ENCODE measurements at regions not wholly inside any gene's neighbourhood (a gene's known extent, or its start where the extent isn't known, plus 50 kb on each side); places are given as distances from the start of the nearest gene placed in this dataset.

- no peak for DNase-seq (ENCODE audit: low read depth in 1 of 2, low spot score in 2 of 2)
- H2BK120ac ChIP-seq (replicated peaks; ENCODE audit: low read depth, low read length) = no peak overlapping the region
- H4K91ac ChIP-seq (replicated peaks; ENCODE audit: insufficient read length, low read length) = no peak overlapping the region
- H3K79me1 ChIP-seq (ENCODE audit: low read depth, low read length) = no peaks in the 10 kb centered on the region
- no peaks in the 10 kb centered on the region for H3K36me3 ChIP-seq (ENCODE audit: control insufficient read depth in 2 of 4, insufficient read depth in 4 of 4, low read length in 3 of 4)
- no peaks in the 10 kb centered on the region for H3K79me2 ChIP-seq (ENCODE audit: control insufficient read depth in 1 of 2, insufficient read depth in 2 of 2, low read length in 2 of 2)
- no peak overlapping the region; a peak in 1 of 7 replicates for H3K9ac ChIP-seq (replicated peaks in 1 of 4; ENCODE audit: extremely low read depth in 1 of 4, low read depth in 3 of 4, low read length in 3 of 4)
- no peak overlapping the region for H2AK5ac ChIP-seq (ENCODE audit: low read depth, low read length)
- peak overlapping the region; percentile 10; the same call in 1 of the 2 replicates for H2BK15ac ChIP-seq (ENCODE audit: low read length)
- ChIA-PET CTCF (ENCODE audit: partially characterized antibody) (interaction anchor here (0.6 to 3.6 kb wide), 27 partner anchors 8 to 1011 kb away, joined by 3 to 32 read pairs (median 3); partner anchors contain the start of gene IGFBP5), POLR2A (ENCODE audit: partially characterized antibody) (interaction anchor here (1.6 to 2.5 kb wide), 2 partner anchors 8 to 266 kb away, joined by 3 to 12 read pairs; no protein-coding TSS in a partner anchor)
- H2BK12ac ChIP-seq (ENCODE audit: low read depth, low read length) = no peak overlapping the region
- H3K23me2 ChIP-seq (ENCODE audit: low read depth, low read length) = no peaks in the 10 kb centered on the region
- H3K14ac ChIP-seq (ENCODE audit: insufficient read length) = no peak overlapping the region
- no peak overlapping the region for H3K23ac ChIP-seq (ENCODE audit: insufficient read length)
- no peak overlapping the region for H3K18ac ChIP-seq (ENCODE audit: extremely low read depth, low read length)
- no peaks in the 10 kb centered on the region for H3K9me3 ChIP-seq (ENCODE audit: insufficient read depth in 2 of 2, low read depth in 1 of 2, low read length in 1 of 2)
- H3K27ac ChIP-seq (ENCODE audit: low read depth, low read length) = no peak overlapping the region
- H4K8ac ChIP-seq (ENCODE audit: extremely low read depth, insufficient read depth, low read length) = no peak overlapping the region; the same call in 1 of the 2 replicates
- H4K20me1 ChIP-seq (replicated peaks in 1 of 2; ENCODE audit: control insufficient read depth in 1 of 2, insufficient read depth in 2 of 2, low read length in 2 of 2) = no peaks in the 10 kb centered on the region
- FAIRE-seq = no peak
- no peaks in the 10 kb centered on the region for H3K27me3 ChIP-seq (replicated peaks in 1 of 4; ENCODE audit: control insufficient read depth in 3 of 4, extremely low read depth in 1 of 4, insufficient read depth in 3 of 4, low read length in 3 of 4)
- H3K4ac ChIP-seq (replicated peaks; ENCODE audit: insufficient read length, low read depth, low read length) = no peak overlapping the region
- H2BK20ac ChIP-seq (ENCODE audit: low read length) = no peak overlapping the region
- no peak overlapping the region for H3K56ac ChIP-seq (replicated peaks; ENCODE audit: insufficient read length, low read depth, low read length)
- H3K4me3 ChIP-seq (ENCODE audit: extremely low read depth in 1 of 4, insufficient read depth in 2 of 4, low read depth in 3 of 4, low read length in 4 of 4) = no peak overlapping the region
- no peak overlapping the region for H2BK5ac ChIP-seq (ENCODE audit: low read depth, low read length)
- peaks cover 0 to 3% (median 1%) of the 10 kb centered on the region in 4 experiments; a peak in 4 of 7 replicates for H3K4me1 ChIP-seq (replicated peaks in 1 of 4; ENCODE audit: control insufficient read depth in 3 of 4, insufficient read depth in 4 of 4, low read length in 3 of 4)
- WGBS, 2 experiments (ENCODE audit: extremely low coverage in 1 of 2, insufficient coverage in 1 of 2, insufficient read length in 1 of 2, insufficient replicate concordance in 2 of 2, low coverage in 1 of 2, low lambda C conversion rate in 2 of 2, missing lambda C conversion rate in 1 of 2) = 83% methylated on average over 5 of the region's 5 CpGs; no CpG with 5 or more reads in 1 of the 2 experiments
- H4K5ac ChIP-seq (ENCODE audit: insufficient read length, low read depth, low read length) = no peak overlapping the region
- H2AFZ ChIP-seq (ENCODE audit: low read length) = no peak overlapping the region
- H3K4me2 ChIP-seq (ENCODE audit: insufficient read depth in 1 of 2, low read depth in 2 of 2, low read length in 2 of 2) = no peak overlapping the region
- no peak for TF ChIP-seq CREB1 (IDR thresholded peaks at IDR 0.05)
- no peak for TF ChIP-seq TCF12 (IDR thresholded peaks at IDR 0.05; ENCODE audit: low read depth, low read length)
- no peak for TF ChIP-seq CBX5 (IDR thresholded peaks at IDR 0.05; ENCODE audit: low read depth, low read length)
- TF ChIP-seq JUND (IDR thresholded peaks at IDR 0.05; ENCODE audit: low read length) = no peak
- no peak for TF ChIP-seq RXRA (IDR thresholded peaks at IDR 0.05; ENCODE audit: insufficient read depth, low read depth, low read length)
- no peak for TF ChIP-seq KDM1A (IDR thresholded peaks at IDR 0.05; ENCODE audit: borderline replicate concordance, low read length)
- TF ChIP-seq TEAD4 (IDR thresholded peaks at IDR 0.05; ENCODE audit: low read depth, low read length) = no peak
- no peak for TF ChIP-seq RAD21 (IDR thresholded peaks at IDR 0.05 in 1 of 2, conservative IDR thresholded peaks at IDR 0.05 in 1 of 2; ENCODE audit: low read depth in 2 of 2, low read length in 2 of 2)
- no peak for TF ChIP-seq HDAC6 (IDR thresholded peaks at IDR 0.05; ENCODE audit: low read depth, low read length)
- TF ChIP-seq ATF2 (IDR thresholded peaks at IDR 0.05; ENCODE audit: low read length) = no peak
- no peak for TF ChIP-seq RBBP5 (IDR thresholded peaks at IDR 0.05; ENCODE audit: borderline replicate concordance, low read depth, low read length)
- TF ChIP-seq EGR1 (IDR thresholded peaks at IDR 0.05; ENCODE audit: borderline replicate concordance, low read depth, low read length) = no peak
- TF ChIP-seq KDM5A (IDR thresholded peaks at IDR 0.05; ENCODE audit: low read length) = no peak
Measured at GRCh38 chr2:216775043-216775453, 79.7 kb upstream of the IGFBP5 start.

Data from H1 (cell line).